MCF 10A (cell line): ENCODE measurements at regions not wholly inside any gene's neighbourhood (a gene's known extent, or its start where the extent isn't known, plus 50 kb on each side); places are given as distances from the start of the nearest gene placed in this dataset.

Experiments
- BruUV-seq: library from RNA; stranded (reverse); fragments of 400-500 nt; replicated peaks from 2 replicates; lab custom pipeline; 2021; lab: Mats Ljungman, UMichigan
- CTCF ChIA-PET: fragments of 300-600 bp; sonication (Branson Sonifier 250); formaldehyde crosslinking; extraction: SDS; loops from one replicate; lab custom pipeline; 2021; ENCODE audit warnings: antibody characterized with exemption, inconsistent platforms; lab: Yijun Ruan, JAX
- POLR2A ChIA-PET: fragments of 300-600, 350-650 bp; sonication (Branson Sonifier 250); formaldehyde crosslinking; extraction: SDS; loops from one replicate; lab custom pipeline; 2020; ENCODE audit warnings: antibody characterized with exemption, inconsistent platforms; lab: Yijun Ruan, JAX
- DNase-seq: peaks from one replicate; pipeline ENCODE4 v3.0.0-alpha.2; 2018; ENCODE audit not compliant: unreplicated experiment
- H3K27ac Mint-ChIP-seq: one replicate; pipeline ENCODE4 v1.8.0; 2022; ENCODE audit warnings: mild to moderate bottlenecking, low read depth, mixed read lengths; ENCODE audit not compliant: unreplicated experiment
- H3K27me3 Mint-ChIP-seq: one replicate; pipeline ENCODE4 v1.8.0; 2022; ENCODE audit warnings: mixed read lengths; ENCODE audit not compliant: insufficient read depth, unreplicated experiment
- H3K36me3 Mint-ChIP-seq: one replicate; pipeline ENCODE4 v1.8.0; 2022; ENCODE audit warnings: mild to moderate bottlenecking, moderate library complexity, mixed read lengths; ENCODE audit not compliant: insufficient read depth, unreplicated experiment
- H3K4me1 Mint-ChIP-seq: one replicate; pipeline ENCODE4 v1.8.0; 2022; ENCODE audit warnings: mixed read lengths; ENCODE audit not compliant: insufficient read depth, unreplicated experiment
- H3K4me3 Mint-ChIP-seq: one replicate; pipeline ENCODE4 v1.8.0; 2022; ENCODE audit warnings: mild to moderate bottlenecking, moderate library complexity, mixed read lengths; ENCODE audit not compliant: unreplicated experiment
- H3K9me3 Mint-ChIP-seq: one replicate; pipeline ENCODE4 v1.8.0; 2022; ENCODE audit warnings: mixed read lengths; ENCODE audit not compliant: unreplicated experiment
- intact Hi-C: fragments of 100-400 bp; cut with micrococcal nuclease; formaldehyde crosslinking; loops from 2 replicates; pipeline ENCODE4 v1.14.1; 2022
- TF ChIP-seq, protein P1 (sequence below): fragments of 200-600 bp; IDR thresholded peaks from one replicate; pipeline ENCODE4 v1.8.0; 2022; ENCODE audit warnings: antibody characterized with exemption, mild to moderate bottlenecking; ENCODE audit not compliant: unreplicated experiment

DNA sequence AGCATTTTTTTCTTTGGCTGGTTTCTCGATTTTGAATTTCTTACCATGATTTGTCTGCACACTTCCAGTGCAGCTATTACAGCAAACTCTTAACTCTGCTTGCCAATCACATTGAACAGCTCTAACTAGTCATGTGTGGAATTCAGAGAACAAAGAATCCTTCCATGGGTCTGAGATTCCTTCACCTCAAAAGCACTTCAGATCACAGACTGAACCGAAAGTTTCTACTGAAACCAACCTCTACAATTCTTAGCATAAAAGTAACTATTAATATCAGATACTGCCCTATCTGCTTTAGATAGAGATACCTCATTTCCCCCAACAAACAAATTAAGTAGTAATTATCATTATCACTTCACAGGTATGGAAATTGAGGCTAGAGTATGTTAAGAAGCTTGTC is 56.5 kb upstream of the SP4 start:
- ChIA-PET POLR2A (no interaction called here), CTCF (interaction anchor here (1.1 kb wide), 1 partner anchor 19 kb away, joined by 3 read pairs; no protein-coding TSS in a partner anchor)
- no peak for DNase-seq
- BruUV-seq = no TSS peak
- H3K9me3 Mint-ChIP-seq = no peaks in the 10 kb centered on the region
- no peaks in the 10 kb centered on the region for H3K36me3 Mint-ChIP-seq
- H3K27me3 Mint-ChIP-seq = no peaks in the 10 kb centered on the region
- intact Hi-C loops = no loop called here
- no peak overlapping the region for H3K27ac Mint-ChIP-seq
- H3K4me3 Mint-ChIP-seq = no peak overlapping the region
- peaks cover 7% of the 10 kb centered on the region for H3K4me1 Mint-ChIP-seq
- TF ChIP-seq, protein P1, sequence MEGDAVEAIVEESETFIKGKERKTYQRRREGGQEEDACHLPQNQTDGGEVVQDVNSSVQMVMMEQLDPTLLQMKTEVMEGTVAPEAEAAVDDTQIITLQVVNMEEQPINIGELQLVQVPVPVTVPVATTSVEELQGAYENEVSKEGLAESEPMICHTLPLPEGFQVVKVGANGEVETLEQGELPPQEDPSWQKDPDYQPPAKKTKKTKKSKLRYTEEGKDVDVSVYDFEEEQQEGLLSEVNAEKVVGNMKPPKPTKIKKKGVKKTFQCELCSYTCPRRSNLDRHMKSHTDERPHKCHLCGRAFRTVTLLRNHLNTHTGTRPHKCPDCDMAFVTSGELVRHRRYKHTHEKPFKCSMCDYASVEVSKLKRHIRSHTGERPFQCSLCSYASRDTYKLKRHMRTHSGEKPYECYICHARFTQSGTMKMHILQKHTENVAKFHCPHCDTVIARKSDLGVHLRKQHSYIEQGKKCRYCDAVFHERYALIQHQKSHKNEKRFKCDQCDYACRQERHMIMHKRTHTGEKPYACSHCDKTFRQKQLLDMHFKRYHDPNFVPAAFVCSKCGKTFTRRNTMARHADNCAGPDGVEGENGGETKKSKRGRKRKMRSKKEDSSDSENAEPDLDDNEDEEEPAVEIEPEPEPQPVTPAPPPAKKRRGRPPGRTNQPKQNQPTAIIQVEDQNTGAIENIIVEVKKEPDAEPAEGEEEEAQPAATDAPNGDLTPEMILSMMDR = no peak

DNA sequence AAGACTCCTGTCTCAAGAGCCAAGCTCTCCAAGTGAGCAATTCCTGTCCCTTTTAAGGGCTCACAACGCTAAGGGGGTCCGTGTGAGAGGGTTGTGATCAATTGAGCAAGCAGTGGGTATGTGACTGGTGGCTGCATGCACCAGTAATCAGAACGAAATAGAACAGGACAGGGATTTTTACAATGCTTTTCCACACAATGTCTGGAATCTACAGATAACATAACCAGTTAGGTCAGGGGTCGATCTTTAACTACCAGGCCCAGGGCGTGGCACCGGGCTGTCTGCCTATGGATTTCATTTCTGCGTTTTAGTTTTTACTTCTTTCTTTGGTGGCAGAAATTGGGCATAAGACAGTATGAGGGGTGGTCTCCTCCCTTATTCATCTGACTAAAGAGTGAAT is 54.9 kb upstream of the SP4 start:
- intact Hi-C loops = no loop called here
- Mint-ChIP-seq H3K27ac (no peak overlapping the region), H3K4me3 (no peak overlapping the region), H3K27me3 (no peaks in the 10 kb centered on the region), H3K9me3 (peaks cover 16% of the 10 kb centered on the region), H3K36me3 (no peaks in the 10 kb centered on the region), H3K4me1 (peaks cover 7% of the 10 kb centered on the region)
- ChIA-PET CTCF (no interaction called here), POLR2A (no interaction called here)
- TF ChIP-seq, protein P1 = no peak
- DNase-seq = no peak
- BruUV-seq = no TSS peak

DNA sequence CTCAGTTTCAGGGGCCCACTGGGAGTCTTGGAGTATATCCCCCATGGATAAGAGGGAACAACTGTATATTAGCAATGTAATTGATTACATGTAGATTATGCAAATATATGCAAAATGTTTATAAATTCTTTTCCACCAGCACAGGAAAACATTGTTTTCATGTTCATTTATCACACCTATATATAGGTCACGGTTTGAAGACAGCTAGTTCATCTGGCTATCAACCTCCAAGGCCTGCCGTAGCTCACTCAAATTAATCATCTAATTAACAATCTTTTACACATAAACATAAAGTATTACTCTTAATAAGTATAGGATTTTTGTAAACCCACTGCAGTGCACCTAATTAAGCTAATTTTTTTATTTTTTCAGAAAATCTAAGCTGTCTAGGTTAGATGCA is 53.7 kb upstream of the SP4 start:
- intact Hi-C loops = no loop called here
- CTCF ChIA-PET = interaction anchor here (0.8 to 0.9 kb wide), 2 partner anchors 119 to 394 kb away, joined by 3 read pairs; no protein-coding TSS in a partner anchor
- Mint-ChIP-seq H3K36me3 (no peaks in the 10 kb centered on the region), H3K4me1 (peaks cover 7% of the 10 kb centered on the region), H3K27me3 (no peaks in the 10 kb centered on the region), H3K9me3 (peaks cover 18% of the 10 kb centered on the region), H3K27ac (no peak overlapping the region), H3K4me3 (no peak overlapping the region)
- DNase-seq = no peak
- POLR2A ChIA-PET = no interaction called here
- TF ChIP-seq, protein P1 = no peak
- no TSS peak for BruUV-seq

DNA sequence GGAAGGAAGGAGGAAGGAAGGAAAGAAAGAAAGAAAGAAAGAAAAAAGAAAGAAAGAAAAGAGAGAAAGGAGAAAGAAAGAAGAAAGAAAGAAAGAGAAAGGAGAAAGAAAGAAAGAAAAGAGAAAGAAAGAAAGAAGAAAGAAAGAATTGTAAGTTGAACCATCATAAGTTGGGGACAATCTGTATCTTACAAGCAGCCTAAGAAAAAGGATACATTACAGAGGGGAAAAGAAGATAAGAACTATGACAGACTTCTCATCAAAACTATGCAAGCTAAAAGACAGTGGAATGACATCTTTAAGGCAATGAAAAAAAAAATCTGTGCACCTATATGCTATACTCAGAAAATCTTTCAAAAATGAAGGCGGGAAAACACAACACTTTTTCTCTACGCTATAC is 50.3 kb upstream of the SP4 start:
- Mint-ChIP-seq H3K4me1 (no peaks in the 10 kb centered on the region), H3K9me3 (peaks cover 18% of the 10 kb centered on the region), H3K27me3 (no peaks in the 10 kb centered on the region), H3K4me3 (no peak overlapping the region), H3K27ac (no peak overlapping the region), H3K36me3 (no peaks in the 10 kb centered on the region)
- ChIA-PET CTCF (no interaction called here), POLR2A (no interaction called here)
- TF ChIP-seq, protein P1 = no peak
- DNase-seq = no peak
- intact Hi-C loops = no loop called here
- BruUV-seq = no TSS peak
